KMS-11 (cell line): ENCODE measurements at regions not wholly inside any gene's neighbourhood (a gene's known extent, or its start where the extent isn't known, plus 50 kb on each side); places are given as distances from the start of the nearest gene placed in this dataset.

Experiments used
- H2AFZ ChIP-seq: fragments of 200-600 bp; sonication (generic); 2 replicates; pipeline ENCODE4 v1.6.1; 2016; ENCODE audit warnings: antibody characterized with exemption, mixed run types, low read depth
- H3K27ac ChIP-seq: fragments of 200-600 bp; sonication (generic); 2 replicates; pipeline ENCODE4 v1.6.1; 2016; ENCODE audit warnings: mild to moderate bottlenecking, mixed run types
- H3K27me3 ChIP-seq: fragments of 200-600 bp; sonication (generic); 2 replicates; pipeline ENCODE4 v1.6.1; 2017; ENCODE audit warnings: mild to moderate bottlenecking, low read depth, mixed run types, moderate library complexity; ENCODE audit not compliant: insufficient read depth
- H3K36me3 ChIP-seq: fragments of 200-600 bp; sonication (generic); 2 replicates; pipeline ENCODE4 v1.6.1; 2017; ENCODE audit warnings: mild to moderate bottlenecking, mixed run types; ENCODE audit not compliant: insufficient read depth
- H3K4me1 ChIP-seq: fragments of 200-600 bp; sonication (generic); 2 replicates; pipeline ENCODE4 v1.6.1; 2016; ENCODE audit warnings: mild to moderate bottlenecking, low read depth, mixed run types; ENCODE audit not compliant: poor library complexity, severe bottlenecking
- H3K4me2 ChIP-seq: fragments of 200-600 bp; sonication (generic); 2 replicates; pipeline ENCODE4 v1.7.0; 2016; ENCODE audit warnings: mild to moderate bottlenecking, mixed run types
- H3K4me3 ChIP-seq: fragments of 200-600 bp; sonication (generic); IDR thresholded peaks from 2 replicates; pipeline ENCODE4 v1.6.1; 2017; ENCODE audit warnings: low read depth, low read length, mixed read lengths; ENCODE audit not compliant: insufficient read depth
- H3K79me2 ChIP-seq: fragments of 200-600 bp; sonication (generic); 2 replicates; pipeline ENCODE4 v1.6.1; 2016; ENCODE audit warnings: low read depth, mixed run types; ENCODE audit not compliant: insufficient read depth
- H3K9ac ChIP-seq: fragments of 200-600 bp; sonication (generic); 2 replicates; pipeline ENCODE4 v1.6.1; 2016; ENCODE audit warnings: mild to moderate bottlenecking, mixed run types
- H4K20me1 ChIP-seq: fragments of 200-600 bp; sonication (generic); 2 replicates; pipeline ENCODE4 v1.6.1; 2016; ENCODE audit warnings: mild to moderate bottlenecking, mixed run types; ENCODE audit not compliant: insufficient read depth
- CTCF ChIP-seq: fragments of 200-600 bp; sonication (generic); conservative IDR thresholded peaks from 2 replicates; pipeline ENCODE4 v1.6.1; 2017; ENCODE audit warnings: low read depth, mild to moderate bottlenecking, antibody characterized with exemption, low read length, moderate library complexity, mixed read lengths

DNA sequence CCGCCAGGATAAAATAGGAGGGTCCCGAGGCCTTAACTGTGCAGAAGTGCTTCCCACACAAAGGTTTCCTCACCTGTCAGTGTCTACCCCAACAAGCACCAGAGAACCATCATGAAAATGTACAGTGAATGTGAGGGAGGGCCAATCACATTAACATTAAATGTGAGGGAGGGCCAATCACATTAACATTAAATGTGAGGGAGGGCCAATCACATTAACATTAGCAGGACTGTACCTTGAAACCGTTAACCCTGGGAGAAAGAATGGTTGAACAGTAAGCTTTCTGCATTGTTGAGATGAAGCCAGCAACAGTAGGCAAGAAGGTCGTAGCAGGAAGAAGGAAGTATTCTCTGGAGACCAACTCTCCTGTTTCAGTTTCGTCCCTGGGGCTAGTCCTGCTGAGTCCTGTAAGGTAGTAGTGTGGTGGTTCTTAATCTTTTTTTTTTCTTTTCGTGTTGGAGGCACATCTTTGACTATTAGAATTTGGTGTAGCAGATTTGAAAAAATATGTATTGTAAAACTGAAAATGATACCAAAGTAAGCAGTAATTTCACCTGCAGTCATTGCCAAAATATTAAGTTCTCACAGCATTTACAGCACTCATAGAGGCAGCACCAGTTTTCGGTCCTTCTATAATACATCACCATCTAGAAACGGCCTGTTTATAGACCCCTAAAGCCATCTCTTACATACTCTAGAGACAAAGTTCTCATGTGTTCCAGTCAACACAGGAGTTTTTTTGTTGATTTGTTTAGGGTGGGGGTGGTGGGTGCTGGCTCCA is 98.6 kb upstream of the PPP2R5A start:
- H3K79me2 ChIP-seq, result no peaks in the 10 kb centered on the region
- H3K4me2 ChIP-seq, result peak overlapping the region; percentile 41
- peaks cover 25% of the 10 kb centered on the region for H3K4me1 ChIP-seq
- no peaks in the 10 kb centered on the region for H3K27me3 ChIP-seq
- H4K20me1 ChIP-seq, result no peaks in the 10 kb centered on the region
- peak overlapping the region; percentile 22; the same call in 1 of the 2 replicates for H3K27ac ChIP-seq
- no peak for TF ChIP-seq CTCF
- no peaks in the 10 kb centered on the region for H3K36me3 ChIP-seq
- no peak overlapping the region for H3K4me3 ChIP-seq
- no peak overlapping the region; the same call in 1 of the 2 replicates for H3K9ac ChIP-seq
- peak overlapping the region; percentile 40 for H2AFZ ChIP-seq

DNA sequence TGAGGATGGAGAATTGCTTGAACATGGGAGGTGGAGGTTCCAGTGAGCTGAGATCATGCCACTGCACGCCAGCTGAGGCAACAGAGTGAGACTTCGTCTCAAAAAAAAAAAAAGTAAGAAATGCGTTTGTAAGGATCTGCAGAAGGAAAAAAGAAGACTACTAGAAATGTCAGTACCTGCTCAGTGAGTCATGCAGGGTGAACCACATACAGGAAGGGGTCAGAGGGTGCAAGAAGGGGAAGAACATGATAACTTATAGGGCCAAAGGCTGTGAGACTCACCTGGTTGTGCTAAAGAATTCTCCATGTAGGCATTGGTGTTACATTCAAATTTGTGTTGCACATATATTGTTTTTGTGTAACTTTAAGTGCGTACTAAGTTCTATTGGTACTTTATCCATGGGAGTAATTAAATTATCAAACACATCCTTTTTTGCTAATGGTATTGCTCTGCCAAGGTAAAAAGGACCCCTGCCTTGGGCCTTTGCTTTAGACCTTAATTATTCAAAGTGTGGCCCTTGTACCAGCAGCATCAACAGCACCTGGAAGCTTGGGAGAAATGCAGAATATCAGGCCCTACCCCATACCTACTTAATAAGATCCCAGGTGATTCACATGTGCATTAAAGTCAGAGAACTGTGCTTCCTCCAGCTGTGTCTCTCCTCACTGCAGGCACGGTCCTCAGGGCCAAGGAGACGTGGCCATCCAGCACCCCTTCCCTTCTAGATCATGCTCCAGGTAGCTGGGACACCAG is 96.4 kb upstream of the PPP2R5A start:
- Histone ChIP-seq H3K9ac (no peak overlapping the region), H3K4me2 (no peak overlapping the region), H3K27me3 (no peaks in the 10 kb centered on the region), H3K4me1 (peaks cover 25% of the 10 kb centered on the region), H3K36me3 (no peaks in the 10 kb centered on the region), H3K79me2 (no peaks in the 10 kb centered on the region), H3K27ac (no peak overlapping the region), H2AFZ (no peak overlapping the region), H4K20me1 (no peaks in the 10 kb centered on the region), H3K4me3 (no peak overlapping the region)
- no peak for TF ChIP-seq CTCF

DNA sequence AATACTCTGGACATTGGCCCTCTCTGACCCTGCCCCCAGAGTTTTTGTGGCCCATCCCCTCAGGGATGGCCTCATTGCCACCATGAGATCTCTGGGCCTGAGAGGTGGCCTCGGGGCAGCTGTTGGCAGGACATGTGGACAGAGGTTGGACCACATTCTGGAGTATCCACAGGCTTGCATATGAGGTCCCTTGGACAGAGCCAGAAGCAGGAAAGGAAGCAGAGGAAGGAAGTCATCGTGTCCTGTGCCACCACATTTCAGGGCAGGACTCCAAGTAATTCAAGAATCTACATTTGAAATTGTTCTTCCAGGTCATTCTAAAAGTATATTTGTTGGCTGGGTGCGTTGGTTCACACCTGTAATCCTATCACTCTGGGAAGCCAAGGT is 95.9 kb upstream of the PPP2R5A start:
- Histone ChIP-seq H3K79me2 (no peaks in the 10 kb centered on the region), H3K27ac (no peak overlapping the region), H3K9ac (no peak overlapping the region), H3K4me1 (peaks cover 20% of the 10 kb centered on the region), H4K20me1 (no peaks in the 10 kb centered on the region), H3K27me3 (no peaks in the 10 kb centered on the region), H2AFZ (no peak overlapping the region), H3K4me2 (no peak overlapping the region), H3K36me3 (no peaks in the 10 kb centered on the region), H3K4me3 (no peak overlapping the region)
- no peak for TF ChIP-seq CTCF

DNA sequence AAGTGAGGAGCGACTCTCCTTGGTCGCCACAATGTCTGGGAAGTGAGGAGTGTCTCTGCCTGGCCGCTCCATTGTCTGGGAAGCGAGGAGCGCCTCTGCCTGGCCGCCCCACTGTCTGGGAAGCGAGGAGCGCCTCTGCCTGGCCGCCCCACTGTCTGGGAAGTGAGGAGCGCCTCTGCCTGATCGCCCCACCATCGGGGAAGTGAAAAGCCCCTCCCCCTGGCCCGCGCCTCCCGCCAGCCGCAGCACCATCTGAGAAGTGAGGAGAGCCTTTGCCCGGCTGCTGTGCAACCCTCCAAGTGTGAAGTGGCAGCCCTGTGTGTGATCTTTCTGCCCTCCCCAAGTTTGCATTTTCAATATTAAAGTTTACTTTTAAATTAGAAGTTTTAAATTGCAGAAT is 95.0 kb upstream of the PPP2R5A start:
- no peak for TF ChIP-seq CTCF
- no peak overlapping the region for H3K4me3 ChIP-seq
- no peaks in the 10 kb centered on the region for H3K36me3 ChIP-seq
- no peak overlapping the region for H2AFZ ChIP-seq
- no peaks in the 10 kb centered on the region for H3K27me3 ChIP-seq
- H3K4me1 ChIP-seq, result peaks cover 20% of the 10 kb centered on the region
- no peaks in the 10 kb centered on the region for H4K20me1 ChIP-seq
- no peak overlapping the region for H3K4me2 ChIP-seq
- no peaks in the 10 kb centered on the region for H3K79me2 ChIP-seq
- no peak overlapping the region for H3K27ac ChIP-seq
- no peak overlapping the region for H3K9ac ChIP-seq
